ENCODE measurements at regions not wholly inside any gene's neighbourhood (a gene's known extent, or its start where the extent isn't known, plus 50 kb on each side); places are given as distances from the start of the nearest gene placed in this dataset.

DNA sequence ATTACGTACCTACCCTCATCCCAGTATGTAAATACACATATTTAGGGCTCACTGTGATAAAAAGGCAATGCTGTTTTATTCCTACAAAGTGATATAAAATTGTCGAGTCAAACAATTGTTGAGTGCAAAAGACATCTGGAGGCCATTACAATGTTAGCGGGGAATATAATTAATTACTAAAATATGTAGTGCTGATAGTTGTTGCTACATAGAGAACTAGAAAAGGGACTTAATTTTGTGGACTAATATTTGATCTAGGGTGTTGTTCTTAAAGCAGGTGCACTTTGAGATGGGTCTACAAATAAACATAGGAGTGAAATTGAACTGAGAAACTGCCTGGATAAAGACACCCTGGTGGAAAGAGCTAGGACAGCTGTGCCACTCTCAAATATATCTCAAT lies 300.1 kb downstream of the NOL4 start:
- no peak for FAIRE-seq
- CTCF ChIA-PET, result no interaction called here
- BruUV-seq (replicated peaks), result no TSS peak

More for the DNA sequence above, 300.1 kb downstream of the NOL4 start:
- H4K20me1 ChIP-seq (replicated peaks; ENCODE audit: control insufficient read depth, extremely low read depth, insufficient read depth, low read length), result no peaks in the 10 kb centered on the region
- no peak overlapping the region for H3K27ac ChIP-seq (ENCODE audit: insufficient read depth, low read depth, low read length)
- no peaks in the 10 kb centered on the region for H3K27me3 ChIP-seq (ENCODE audit: control insufficient read depth in 2 of 2, insufficient read depth in 2 of 2, low read length in 2 of 2)
- H3K36me3 ChIP-seq (ENCODE audit: control insufficient read depth in 2 of 2, extremely low read depth in 1 of 2, insufficient read depth in 2 of 2, low read length in 2 of 2), result no peaks in the 10 kb centered on the region
- no peaks in the 10 kb centered on the region for H3K9me1 ChIP-seq (replicated peaks; ENCODE audit: control insufficient read depth, extremely low read depth, insufficient read depth, low read length)
- H2AFZ ChIP-seq (ENCODE audit: low read depth, low read length), result no peak overlapping the region
- intact Hi-C loops (cut with micrococcal nuclease), result no loop called here
- no peak overlapping the region for H3K9ac ChIP-seq (replicated peaks; ENCODE audit: extremely low read depth, insufficient read depth, low read length)
- no peak for TF ChIP-seq JUN (IDR thresholded peaks at IDR 0.05; ENCODE audit: borderline replicate concordance, insufficient read depth, insufficient read length, low read depth)
- no peak for TF ChIP-seq MYC (IDR thresholded peaks at IDR 0.05; ENCODE audit: low read depth, low read length)
- no peak for TF ChIP-seq GATA2 (IDR thresholded peaks at IDR 0.05; ENCODE audit: insufficient read depth, insufficient read length, low read depth, low read length)
- TF ChIP-seq, protein P1, sequence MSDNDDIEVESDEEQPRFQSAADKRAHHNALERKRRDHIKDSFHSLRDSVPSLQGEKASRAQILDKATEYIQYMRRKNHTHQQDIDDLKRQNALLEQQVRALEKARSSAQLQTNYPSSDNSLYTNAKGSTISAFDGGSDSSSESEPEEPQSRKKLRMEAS (IDR thresholded peaks at IDR 0.05; ENCODE audit: insufficient read depth, insufficient read length), result no peak
- TF ChIP-seq FOS (IDR thresholded peaks at IDR 0.05; ENCODE audit: borderline replicate concordance, insufficient read depth, low read length), result no peak
- no peak for TF ChIP-seq POLR2A (IDR thresholded peaks at IDR 0.05; ENCODE audit: low read depth, low read length)
- TF ChIP-seq POLR2AphosphoS5 (IDR thresholded peaks at IDR 0.05; ENCODE audit: insufficient read depth, low read depth, low read length), result no peak
- TF ChIP-seq EZH2 (IDR thresholded peaks at IDR 0.05; ENCODE audit: borderline replicate concordance, low read depth, low read length, severe bottlenecking), result no peak
- TF ChIP-seq, protein P2, sequence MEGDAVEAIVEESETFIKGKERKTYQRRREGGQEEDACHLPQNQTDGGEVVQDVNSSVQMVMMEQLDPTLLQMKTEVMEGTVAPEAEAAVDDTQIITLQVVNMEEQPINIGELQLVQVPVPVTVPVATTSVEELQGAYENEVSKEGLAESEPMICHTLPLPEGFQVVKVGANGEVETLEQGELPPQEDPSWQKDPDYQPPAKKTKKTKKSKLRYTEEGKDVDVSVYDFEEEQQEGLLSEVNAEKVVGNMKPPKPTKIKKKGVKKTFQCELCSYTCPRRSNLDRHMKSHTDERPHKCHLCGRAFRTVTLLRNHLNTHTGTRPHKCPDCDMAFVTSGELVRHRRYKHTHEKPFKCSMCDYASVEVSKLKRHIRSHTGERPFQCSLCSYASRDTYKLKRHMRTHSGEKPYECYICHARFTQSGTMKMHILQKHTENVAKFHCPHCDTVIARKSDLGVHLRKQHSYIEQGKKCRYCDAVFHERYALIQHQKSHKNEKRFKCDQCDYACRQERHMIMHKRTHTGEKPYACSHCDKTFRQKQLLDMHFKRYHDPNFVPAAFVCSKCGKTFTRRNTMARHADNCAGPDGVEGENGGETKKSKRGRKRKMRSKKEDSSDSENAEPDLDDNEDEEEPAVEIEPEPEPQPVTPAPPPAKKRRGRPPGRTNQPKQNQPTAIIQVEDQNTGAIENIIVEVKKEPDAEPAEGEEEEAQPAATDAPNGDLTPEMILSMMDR (IDR thresholded peaks at IDR 0.05; ENCODE audit: extremely low read depth in 1 of 2, insufficient read depth in 1 of 2, low read depth in 1 of 2, low read length in 2 of 2), result no peak
- no peak for DNase-seq (ENCODE audit: low read depth, low spot score)
- no peaks in the 10 kb centered on the region for H3K4me1 ChIP-seq (ENCODE audit: control insufficient read depth, extremely low read depth, insufficient read depth, low read length)
- POLR2A ChIA-PET, result no interaction called here
- dilution Hi-C loops (cut with MboI; ENCODE audit: extremely low pct_ligation_motif_present, low sequenced_read_pairs), result no loop called here
- no peak overlapping the region for H3K4me2 ChIP-seq (ENCODE audit: insufficient read depth, low read length)
- H3K79me2 ChIP-seq (ENCODE audit: control insufficient read depth, insufficient read depth, low read length), result no peaks in the 10 kb centered on the region
- H3K4me3 ChIP-seq (replicated peaks in 1 of 3; ENCODE audit: insufficient read depth in 1 of 3, low read depth in 1 of 3, low read length in 3 of 3), result no peak overlapping the region
- no peaks in the 10 kb centered on the region for H3K9me3 ChIP-seq (replicated peaks; ENCODE audit: control insufficient read depth, insufficient read depth, low read length)

Data from endothelial cell of umbilical vein (primary cell).